A673 (cell line): ENCODE measurements at regions not wholly inside any gene's neighbourhood (a gene's known extent, or its start where the extent isn't known, plus 50 kb on each side); places are given as distances from the start of the nearest gene placed in this dataset.

Experiments
- CTCF ChIP-seq: fragments of 300-800, 200-600 bp; sonication (generic); conservative IDR thresholded peaks from 2 replicates; pipeline ENCODE4 v1.5.1; 2017; ENCODE audit warnings: low read depth, mild to moderate bottlenecking, antibody characterized with exemption, low read length, moderate library complexity, mixed read lengths
- EZH2 ChIP-seq: fragments of 200-600 bp; sonication (generic); IDR thresholded peaks from 2 replicates; pipeline ENCODE4 v1.6.1; 2017; ENCODE audit warnings: borderline replicate concordance, low read depth, mild to moderate bottlenecking, mixed read lengths, antibody characterized with exemption, low read length; ENCODE audit not compliant: poor library complexity, severe bottlenecking

- no peak for TF ChIP-seq CTCF
- no peak for TF ChIP-seq EZH2
These were observed 198.3 kb upstream of the P2RY1 start for GRCh38 chr3:152636651-152637050.
